22Rv1 (cell line): ENCODE measurements at regions not wholly inside any gene's neighbourhood (a gene's known extent, or its start where the extent isn't known, plus 50 kb on each side); places are given as distances from the start of the nearest gene placed in this dataset.

Source experiments
- ZFX ChIP-seq: fragments of 450-650 bp; IDR thresholded peaks from 2 replicates; pipeline ENCODE4 v1.6.1; 2017; ENCODE audit warnings: antibody characterized with exemption, borderline replicate concordance
- TF ChIP-seq, protein P1 (sequence below): fragments of 450-650 bp; IDR thresholded peaks from 2 replicates; pipeline ENCODE4 v1.5.1; 2017; ENCODE audit warnings: mild to moderate bottlenecking

DNA sequence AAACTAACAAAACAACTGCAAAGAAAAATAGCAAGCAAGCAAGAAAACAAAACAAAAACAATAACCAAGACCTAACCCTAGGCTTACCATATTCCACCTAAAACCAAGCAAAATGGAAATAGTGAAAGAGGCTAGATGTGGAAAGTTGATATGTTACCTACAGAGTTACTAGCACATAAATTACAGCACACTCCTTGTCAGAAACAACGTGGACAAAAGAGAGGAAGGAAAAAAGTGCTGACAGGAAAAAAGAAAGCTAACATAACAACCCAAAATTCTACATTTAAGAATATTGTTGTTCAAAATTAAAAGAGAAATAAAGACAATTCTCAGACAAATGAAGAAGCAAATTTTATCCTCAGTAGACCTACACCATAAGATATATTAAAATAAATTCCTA is 812.8 kb upstream of the NUDT12 start:
- TF ChIP-seq, protein P1, sequence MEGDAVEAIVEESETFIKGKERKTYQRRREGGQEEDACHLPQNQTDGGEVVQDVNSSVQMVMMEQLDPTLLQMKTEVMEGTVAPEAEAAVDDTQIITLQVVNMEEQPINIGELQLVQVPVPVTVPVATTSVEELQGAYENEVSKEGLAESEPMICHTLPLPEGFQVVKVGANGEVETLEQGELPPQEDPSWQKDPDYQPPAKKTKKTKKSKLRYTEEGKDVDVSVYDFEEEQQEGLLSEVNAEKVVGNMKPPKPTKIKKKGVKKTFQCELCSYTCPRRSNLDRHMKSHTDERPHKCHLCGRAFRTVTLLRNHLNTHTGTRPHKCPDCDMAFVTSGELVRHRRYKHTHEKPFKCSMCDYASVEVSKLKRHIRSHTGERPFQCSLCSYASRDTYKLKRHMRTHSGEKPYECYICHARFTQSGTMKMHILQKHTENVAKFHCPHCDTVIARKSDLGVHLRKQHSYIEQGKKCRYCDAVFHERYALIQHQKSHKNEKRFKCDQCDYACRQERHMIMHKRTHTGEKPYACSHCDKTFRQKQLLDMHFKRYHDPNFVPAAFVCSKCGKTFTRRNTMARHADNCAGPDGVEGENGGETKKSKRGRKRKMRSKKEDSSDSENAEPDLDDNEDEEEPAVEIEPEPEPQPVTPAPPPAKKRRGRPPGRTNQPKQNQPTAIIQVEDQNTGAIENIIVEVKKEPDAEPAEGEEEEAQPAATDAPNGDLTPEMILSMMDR: no peak
- TF ChIP-seq ZFX: no peak
